ENCODE measurements at regions not wholly inside any gene's neighbourhood (a gene's known extent, or its start where the extent isn't known, plus 50 kb on each side); places are given as distances from the start of the nearest gene placed in this dataset.

GRCh38 chr2:40507432-40507831 lies 55.5 kb upstream of the SLC8A1 start:
- no peak for DNase-seq (ENCODE audit: low read depth)
- no peak for TF ChIP-seq CTCF (conservative IDR thresholded peaks at IDR 0.05; ENCODE audit: low read depth, low read length)

GRCh38 chr2:40510304-40510703 lies 58.4 kb upstream of the SLC8A1 start:
- DNase-seq (ENCODE audit: low read depth) = no peak
- TF ChIP-seq CTCF (conservative IDR thresholded peaks at IDR 0.05; ENCODE audit: low read depth, low read length) = no peak
- H3K4me3 ChIP-seq (ENCODE audit: low read depth, low read length) = no peak overlapping the region

More at GRCh38 chr2:40507432-40507831, 55.5 kb upstream of the SLC8A1 start:
- no peak overlapping the region for H3K4me3 ChIP-seq (ENCODE audit: low read depth, low read length)

- no peak for TF ChIP-seq CTCF (conservative IDR thresholded peaks at IDR 0.05; ENCODE audit: low read depth, low read length)
- no peak overlapping the region for H3K4me3 ChIP-seq (ENCODE audit: low read depth, low read length)
- no peak for DNase-seq (ENCODE audit: low read depth)
These were observed 59.8 kb upstream of the SLC8A1 start for GRCh38 chr2:40511661-40512213.

GRCh38 chr2:40512256-40512655 lies 60.4 kb upstream of the SLC8A1 start:
- no peak for TF ChIP-seq CTCF (conservative IDR thresholded peaks at IDR 0.05; ENCODE audit: low read depth, low read length)
- no peak for DNase-seq (ENCODE audit: low read depth)
- no peak overlapping the region for H3K4me3 ChIP-seq (ENCODE audit: low read depth, low read length)

GRCh38 chr2:40513201-40513600 lies 61.3 kb upstream of the SLC8A1 start:
- no peak overlapping the region for H3K4me3 ChIP-seq (ENCODE audit: low read depth, low read length)
- no peak for TF ChIP-seq CTCF (conservative IDR thresholded peaks at IDR 0.05; ENCODE audit: low read depth, low read length)
- DNase-seq (ENCODE audit: low read depth) = no peak

- TF ChIP-seq CTCF (conservative IDR thresholded peaks at IDR 0.05; ENCODE audit: low read depth, low read length) = no peak
- DNase-seq (ENCODE audit: low read depth) = no peak
- H3K4me3 ChIP-seq (ENCODE audit: low read depth, low read length) = no peak overlapping the region
These were observed 64.7 kb upstream of the SLC8A1 start for GRCh38 chr2:40516604-40517003.

- TF ChIP-seq CTCF (conservative IDR thresholded peaks at IDR 0.05; ENCODE audit: low read depth, low read length) = no peak
- no peak overlapping the region for H3K4me3 ChIP-seq (ENCODE audit: low read depth, low read length)
- no peak for DNase-seq (ENCODE audit: low read depth)
These were observed 76.7 kb upstream of the SLC8A1 start for GRCh38 chr2:40528564-40528963.

Data from epithelial cell of proximal tubule (primary cell).